ENCODE measurements at regions not wholly inside any gene's neighbourhood (a gene's known extent, or its start where the extent isn't known, plus 50 kb on each side); places are given as distances from the start of the nearest gene placed in this dataset.

DNA sequence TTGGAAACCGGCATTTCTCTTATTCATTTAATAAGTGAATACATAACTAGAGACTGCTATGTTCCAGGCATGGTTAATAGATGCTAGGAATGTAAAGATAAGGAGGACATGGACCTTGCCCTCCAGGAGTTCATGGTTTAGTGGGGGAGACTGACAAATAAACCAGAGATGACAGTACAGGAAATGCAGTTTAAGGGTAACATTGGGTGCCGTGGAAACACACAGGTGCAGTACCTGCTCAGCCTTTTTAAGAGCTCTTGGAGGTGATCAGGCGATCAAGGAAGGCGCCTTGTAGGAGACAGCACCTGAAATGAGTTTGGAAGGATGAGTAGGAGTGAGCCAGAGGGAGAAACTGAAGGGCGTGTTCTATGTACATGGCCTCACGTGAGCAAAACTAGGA, 145.8 kb downstream of the AASDH start (continued):
- TF ChIP-seq ASH2L (IDR thresholded peaks at IDR 0.05; ENCODE audit: insufficient read length, low read depth, low read length) (peak; percentile 60), NCOA2 (CRISPR knock-in tag; IDR thresholded peaks at IDR 0.05) (peak; percentile 60; the same call in 1 of the 2 replicates), YEATS2 (CRISPR knock-in tag; IDR thresholded peaks at IDR 0.05; ENCODE audit: borderline replicate concordance) (no peak), ISL2 (CRISPR knock-in tag; IDR thresholded peaks at IDR 0.05) (peak; percentile 54; the same call in 1 of the 2 replicates), KDM1A (CRISPR knock-in tag; IDR thresholded peaks at IDR 0.05) (0 out of 2 replicates have a peak, but pooled peaks have one; percentile 39), KDM6A (CRISPR knock-in tag; IDR thresholded peaks at IDR 0.05; ENCODE audit: low read depth) (peak; percentile 55; the same call in 1 of the 2 replicates), CREM (IDR thresholded peaks at IDR 0.05) (peak; percentile 28; the same call in 1 of the 2 replicates), CREM (CRISPR knock-in tag; IDR thresholded peaks at IDR 0.05) (no peak), ETV5 (CRISPR knock-in tag; IDR thresholded peaks at IDR 0.05; ENCODE audit: borderline replicate concordance) (peak; percentile 53; the same call in 1 of the 2 replicates), TCF12 (IDR thresholded peaks at IDR 0.05) (no peak), TCF12 (CRISPR knock-in tag; IDR thresholded peaks at IDR 0.05) (no peak), FOXP1 (IDR thresholded peaks at IDR 0.05) (no peak), FOXP1 (CRISPR knock-in tag; IDR thresholded peaks at IDR 0.05) (peak; percentile 56), HMGA1 (CRISPR knock-in tag; conservative IDR thresholded peaks at IDR 0.05) (no peak), SAP130 (CRISPR knock-in tag; IDR thresholded peaks at IDR 0.05; ENCODE audit: low read depth) (peak; percentile 44; the same call in 1 of the 2 replicates), HNF4A (CRISPR knock-in tag; IDR thresholded peaks at IDR 0.05) (peak; percentile 95), GATAD2A (CRISPR knock-in tag; IDR thresholded peaks at IDR 0.05) (peak; percentile 79), ZNF30 (CRISPR knock-in tag; IDR thresholded peaks at IDR 0.05) (no peak), RXRB (CRISPR knock-in tag; IDR thresholded peaks at IDR 0.05; ENCODE audit: borderline replicate concordance) (peak; percentile 70; the same call in 1 of the 2 replicates), FOXA3 (CRISPR knock-in tag; IDR thresholded peaks at IDR 0.05) (peak; percentile 33; the same call in 1 of the 2 replicates), HMG20A (CRISPR knock-in tag; IDR thresholded peaks at IDR 0.05; ENCODE audit: borderline replicate concordance) (peak; percentile 53; the same call in 1 of the 2 replicates), HNF4G (IDR thresholded peaks at IDR 0.05; ENCODE audit: borderline replicate concordance, low read depth, low read length) (peak; percentile 87), HNF4G (CRISPR knock-in tag; IDR thresholded peaks at IDR 0.05; ENCODE audit: borderline replicate concordance, low read depth) (peak; percentile 63; the same call in 1 of the 2 replicates)
- TF ChIP-seq, protein P1, sequence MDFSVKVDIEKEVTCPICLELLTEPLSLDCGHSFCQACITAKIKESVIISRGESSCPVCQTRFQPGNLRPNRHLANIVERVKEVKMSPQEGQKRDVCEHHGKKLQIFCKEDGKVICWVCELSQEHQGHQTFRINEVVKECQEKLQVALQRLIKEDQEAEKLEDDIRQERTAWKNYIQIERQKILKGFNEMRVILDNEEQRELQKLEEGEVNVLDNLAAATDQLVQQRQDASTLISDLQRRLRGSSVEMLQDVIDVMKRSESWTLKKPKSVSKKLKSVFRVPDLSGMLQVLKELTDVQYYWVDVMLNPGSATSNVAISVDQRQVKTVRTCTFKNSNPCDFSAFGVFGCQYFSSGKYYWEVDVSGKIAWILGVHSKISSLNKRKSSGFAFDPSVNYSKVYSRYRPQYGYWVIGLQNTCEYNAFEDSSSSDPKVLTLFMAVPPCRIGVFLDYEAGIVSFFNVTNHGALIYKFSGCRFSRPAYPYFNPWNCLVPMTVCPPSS (IDR thresholded peaks at IDR 0.05) = no peak
- TF ChIP-seq, protein P2, sequence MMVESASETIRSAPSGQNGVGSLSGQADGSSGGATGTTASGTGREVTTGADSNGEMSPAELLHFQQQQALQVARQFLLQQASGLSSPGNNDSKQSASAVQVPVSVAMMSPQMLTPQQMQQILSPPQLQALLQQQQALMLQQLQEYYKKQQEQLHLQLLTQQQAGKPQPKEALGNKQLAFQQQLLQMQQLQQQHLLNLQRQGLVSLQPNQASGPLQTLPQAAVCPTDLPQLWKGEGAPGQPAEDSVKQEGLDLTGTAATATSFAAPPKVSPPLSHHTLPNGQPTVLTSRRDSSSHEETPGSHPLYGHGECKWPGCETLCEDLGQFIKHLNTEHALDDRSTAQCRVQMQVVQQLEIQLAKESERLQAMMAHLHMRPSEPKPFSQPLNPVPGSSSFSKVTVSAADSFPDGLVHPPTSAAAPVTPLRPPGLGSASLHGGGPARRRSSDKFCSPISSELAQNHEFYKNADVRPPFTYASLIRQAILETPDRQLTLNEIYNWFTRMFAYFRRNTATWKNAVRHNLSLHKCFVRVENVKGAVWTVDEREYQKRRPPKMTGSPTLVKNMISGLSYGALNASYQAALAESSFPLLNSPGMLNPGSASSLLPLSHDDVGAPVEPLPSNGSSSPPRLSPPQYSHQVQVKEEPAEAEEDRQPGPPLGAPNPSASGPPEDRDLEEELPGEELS (CRISPR knock-in tag; IDR thresholded peaks at IDR 0.05) = peak; percentile 53; the same call in 1 of the 2 replicates
- TF ChIP-seq, protein P3, sequence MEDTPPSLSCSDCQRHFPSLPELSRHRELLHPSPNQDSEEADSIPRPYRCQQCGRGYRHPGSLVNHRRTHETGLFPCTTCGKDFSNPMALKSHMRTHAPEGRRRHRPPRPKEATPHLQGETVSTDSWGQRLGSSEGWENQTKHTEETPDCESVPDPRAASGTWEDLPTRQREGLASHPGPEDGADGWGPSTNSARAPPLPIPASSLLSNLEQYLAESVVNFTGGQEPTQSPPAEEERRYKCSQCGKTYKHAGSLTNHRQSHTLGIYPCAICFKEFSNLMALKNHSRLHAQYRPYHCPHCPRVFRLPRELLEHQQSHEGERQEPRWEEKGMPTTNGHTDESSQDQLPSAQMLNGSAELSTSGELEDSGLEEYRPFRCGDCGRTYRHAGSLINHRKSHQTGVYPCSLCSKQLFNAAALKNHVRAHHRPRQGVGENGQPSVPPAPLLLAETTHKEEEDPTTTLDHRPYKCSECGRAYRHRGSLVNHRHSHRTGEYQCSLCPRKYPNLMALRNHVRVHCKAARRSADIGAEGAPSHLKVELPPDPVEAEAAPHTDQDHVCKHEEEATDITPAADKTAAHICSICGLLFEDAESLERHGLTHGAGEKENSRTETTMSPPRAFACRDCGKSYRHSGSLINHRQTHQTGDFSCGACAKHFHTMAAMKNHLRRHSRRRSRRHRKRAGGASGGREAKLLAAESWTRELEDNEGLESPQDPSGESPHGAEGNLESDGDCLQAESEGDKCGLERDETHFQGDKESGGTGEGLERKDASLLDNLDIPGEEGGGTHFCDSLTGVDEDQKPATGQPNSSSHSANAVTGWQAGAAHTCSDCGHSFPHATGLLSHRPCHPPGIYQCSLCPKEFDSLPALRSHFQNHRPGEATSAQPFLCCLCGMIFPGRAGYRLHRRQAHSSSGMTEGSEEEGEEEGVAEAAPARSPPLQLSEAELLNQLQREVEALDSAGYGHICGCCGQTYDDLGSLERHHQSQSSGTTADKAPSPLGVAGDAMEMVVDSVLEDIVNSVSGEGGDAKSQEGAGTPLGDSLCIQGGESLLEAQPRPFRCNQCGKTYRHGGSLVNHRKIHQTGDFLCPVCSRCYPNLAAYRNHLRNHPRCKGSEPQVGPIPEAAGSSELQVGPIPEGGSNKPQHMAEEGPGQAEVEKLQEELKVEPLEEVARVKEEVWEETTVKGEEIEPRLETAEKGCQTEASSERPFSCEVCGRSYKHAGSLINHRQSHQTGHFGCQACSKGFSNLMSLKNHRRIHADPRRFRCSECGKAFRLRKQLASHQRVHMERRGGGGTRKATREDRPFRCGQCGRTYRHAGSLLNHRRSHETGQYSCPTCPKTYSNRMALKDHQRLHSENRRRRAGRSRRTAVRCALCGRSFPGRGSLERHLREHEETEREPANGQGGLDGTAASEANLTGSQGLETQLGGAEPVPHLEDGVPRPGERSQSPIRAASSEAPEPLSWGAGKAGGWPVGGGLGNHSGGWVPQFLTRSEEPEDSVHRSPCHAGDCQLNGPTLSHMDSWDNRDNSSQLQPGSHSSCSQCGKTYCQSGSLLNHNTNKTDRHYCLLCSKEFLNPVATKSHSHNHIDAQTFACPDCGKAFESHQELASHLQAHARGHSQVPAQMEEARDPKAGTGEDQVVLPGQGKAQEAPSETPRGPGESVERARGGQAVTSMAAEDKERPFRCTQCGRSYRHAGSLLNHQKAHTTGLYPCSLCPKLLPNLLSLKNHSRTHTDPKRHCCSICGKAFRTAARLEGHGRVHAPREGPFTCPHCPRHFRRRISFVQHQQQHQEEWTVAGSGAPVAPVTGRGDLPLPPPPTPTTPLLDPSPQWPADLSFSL (CRISPR knock-in tag; IDR thresholded peaks at IDR 0.05) = no peak

Measured in HepG2 (cell line).